Panc1 (cell line): ENCODE measurements at regions not wholly inside any gene's neighbourhood (a gene's known extent, or its start where the extent isn't known, plus 50 kb on each side); places are given as distances from the start of the nearest gene placed in this dataset.

Source experiments
- ATAC-seq: fragments of 200-7000 bp; cut with Tn5 transposase; 2 replicates; pipeline ENCODE4 v1.9.1; 2020; ENCODE audit warnings: mild to moderate bottlenecking, moderate library complexity
- BruUV-seq: library from RNA; stranded (reverse); fragments of 400-500 nt; replicated peaks from 2 replicates; lab custom pipeline; 2021; lab: Mats Ljungman, UMichigan
- CTCF ChIA-PET: fragments of 300-600 bp; sonication (Branson Sonifier 250); formaldehyde crosslinking; loops from one replicate; lab custom pipeline; 2022; ENCODE audit warnings: antibody characterized with exemption; lab: Charles Lee
- POLR2A ChIA-PET: fragments of 300-600 bp; sonication (Branson Sonifier 250); formaldehyde crosslinking; loops from one replicate; lab custom pipeline; 2022; ENCODE audit warnings: antibody characterized with exemption; lab: Charles Lee
- DNase-seq: peaks from one replicate; pipeline ENCODE4 v3.0.0-alpha.2; 2010; ENCODE audit warnings: low read depth, low spot score
- H3K27ac ChIP-seq: 2 replicates; pipeline ENCODE4 v1.5.1; 2011; ENCODE audit warnings: mild to moderate bottlenecking, low read length, inconsistent platforms
- H3K27me3 ChIP-seq: fragments of 200-500 bp; sonication (Bioruptor generic); 2 replicates; pipeline ENCODE4 v1.6.0; 2014; ENCODE audit warnings: low read length, inconsistent platforms; ENCODE audit not compliant: control insufficient read depth, insufficient read depth
- H3K36me3 ChIP-seq: fragments of 200-500 bp; sonication (Bioruptor generic); 2 replicates; pipeline ENCODE4 v1.5.1; 2014; ENCODE audit warnings: inconsistent platforms, mild to moderate bottlenecking, low read length, moderate library complexity; ENCODE audit not compliant: control insufficient read depth, insufficient read depth
- H3K4me1 ChIP-seq: 2 replicates; pipeline ENCODE4 v1.5.1; 2011; ENCODE audit warnings: inconsistent platforms, mild to moderate bottlenecking, low read length, moderate library complexity; ENCODE audit not compliant: control insufficient read depth, insufficient read depth
- H3K4me3 ChIP-seq, 2 experiments: 2 replicates each; pipeline ENCODE4 v1.5.1; 2011 to 2012; ENCODE audit warnings: low read depth in 2 of 2, low read length in 2 of 2, mild to moderate bottlenecking in 2 of 2, inconsistent platforms in 1 of 2, moderate library complexity in 1 of 2
- H3K9me3 ChIP-seq: fragments of 200-500 bp; sonication (Bioruptor generic); 2 replicates; pipeline ENCODE4 v1.5.1; 2014; ENCODE audit warnings: low read depth, mild to moderate bottlenecking, inconsistent platforms, low read length, moderate library complexity; ENCODE audit not compliant: control insufficient read depth, insufficient read depth
- POLR2AphosphoS5 ChIP-seq: IDR thresholded peaks from 2 replicates; pipeline ENCODE4 v1.6.1; 2012; ENCODE audit warnings: mild to moderate bottlenecking, low read depth, low read length, moderate library complexity
- REST ChIP-seq, 2 experiments: IDR thresholded peaks; 2 replicates each; pipeline ENCODE4 v1.6.1; 2011 to 2012; ENCODE audit warnings: low read depth in 2 of 2, control low read depth in 1 of 2, low read length in 1 of 2, mild to moderate bottlenecking in 1 of 2, moderate library complexity in 1 of 2; ENCODE audit not compliant: insufficient read depth in 1 of 2
- SIN3A ChIP-seq: IDR thresholded peaks from 2 replicates; pipeline ENCODE4 v1.6.1; 2012; ENCODE audit warnings: low read depth, mild to moderate bottlenecking, low read length, moderate library complexity, borderline replicate concordance; ENCODE audit not compliant: insufficient read depth
- TCF7L2 ChIP-seq: IDR thresholded peaks from 2 replicates; pipeline ENCODE4 v1.6.1; 2011; ENCODE audit warnings: mild to moderate bottlenecking, low read depth, low read length, inconsistent platforms
- in situ Hi-C: cut with HindIII; loops from 2 replicates; pipeline ENCODE4 v1.10.0; 2016; ENCODE audit warnings: low sequenced_read_pairs, low pct_unique_long_range_greater_than_20kb
- intact Hi-C: fragments of 100-400 bp; cut with micrococcal nuclease; formaldehyde crosslinking; loops from one replicate; pipeline ENCODE4 v1.10.0; 2022; ENCODE audit not compliant: unreplicated experiment
- TF ChIP-seq, protein P1 (sequence below): fragments of 450-650 bp; IDR thresholded peaks from 2 replicates; pipeline ENCODE4 v1.5.1; 2017; ENCODE audit warnings: mild to moderate bottlenecking

DNA sequence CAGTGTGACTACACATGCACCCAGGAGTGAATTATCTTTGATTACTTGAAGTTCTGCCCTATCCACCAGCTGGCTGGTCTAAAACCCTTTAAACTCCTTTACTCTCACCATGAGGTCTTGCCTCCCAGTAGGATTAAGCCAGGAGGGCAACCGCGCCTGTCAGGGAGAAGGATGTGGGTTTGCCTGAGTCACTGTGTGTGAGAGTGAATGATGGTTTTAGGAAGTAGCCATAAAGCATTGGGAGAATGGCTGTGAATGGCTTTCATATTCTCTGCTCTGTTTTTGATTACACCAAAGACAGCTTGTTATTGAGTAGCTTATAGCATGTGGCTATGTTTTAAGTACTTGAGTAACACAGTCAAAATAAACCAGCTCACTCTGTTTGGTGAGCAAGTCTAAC is 637.7 kb upstream of the TBL1XR1 start:
- no TSS peak for BruUV-seq
- Histone ChIP-seq H3K36me3 (no peaks in the 10 kb centered on the region), H3K4me1 (no peaks in the 10 kb centered on the region), H3K27me3 (no peaks in the 10 kb centered on the region), H3K4me3 (no peak overlapping the region), H3K9me3 (no peaks in the 10 kb centered on the region), H3K27ac (peak overlapping the region; percentile 54; the same call in 1 of the 2 replicates)
- POLR2A ChIA-PET: no interaction called here
- intact Hi-C loops: no loop called here
- peak; percentile 79 for ATAC-seq
- TF ChIP-seq REST (IDR thresholded peaks at IDR 0.05; ENCODE audit: insufficient read depth in 1 of 2, low read depth in 2 of 2, low read length in 1 of 2) (no peak), POLR2AphosphoS5 (no peak), TCF7L2 (peak; percentile 45)
- TF ChIP-seq, protein P1, sequence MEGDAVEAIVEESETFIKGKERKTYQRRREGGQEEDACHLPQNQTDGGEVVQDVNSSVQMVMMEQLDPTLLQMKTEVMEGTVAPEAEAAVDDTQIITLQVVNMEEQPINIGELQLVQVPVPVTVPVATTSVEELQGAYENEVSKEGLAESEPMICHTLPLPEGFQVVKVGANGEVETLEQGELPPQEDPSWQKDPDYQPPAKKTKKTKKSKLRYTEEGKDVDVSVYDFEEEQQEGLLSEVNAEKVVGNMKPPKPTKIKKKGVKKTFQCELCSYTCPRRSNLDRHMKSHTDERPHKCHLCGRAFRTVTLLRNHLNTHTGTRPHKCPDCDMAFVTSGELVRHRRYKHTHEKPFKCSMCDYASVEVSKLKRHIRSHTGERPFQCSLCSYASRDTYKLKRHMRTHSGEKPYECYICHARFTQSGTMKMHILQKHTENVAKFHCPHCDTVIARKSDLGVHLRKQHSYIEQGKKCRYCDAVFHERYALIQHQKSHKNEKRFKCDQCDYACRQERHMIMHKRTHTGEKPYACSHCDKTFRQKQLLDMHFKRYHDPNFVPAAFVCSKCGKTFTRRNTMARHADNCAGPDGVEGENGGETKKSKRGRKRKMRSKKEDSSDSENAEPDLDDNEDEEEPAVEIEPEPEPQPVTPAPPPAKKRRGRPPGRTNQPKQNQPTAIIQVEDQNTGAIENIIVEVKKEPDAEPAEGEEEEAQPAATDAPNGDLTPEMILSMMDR: no peak
- in situ Hi-C loops: no loop called here
- CTCF ChIA-PET: no interaction called here
- DNase-seq: no peak

DNA sequence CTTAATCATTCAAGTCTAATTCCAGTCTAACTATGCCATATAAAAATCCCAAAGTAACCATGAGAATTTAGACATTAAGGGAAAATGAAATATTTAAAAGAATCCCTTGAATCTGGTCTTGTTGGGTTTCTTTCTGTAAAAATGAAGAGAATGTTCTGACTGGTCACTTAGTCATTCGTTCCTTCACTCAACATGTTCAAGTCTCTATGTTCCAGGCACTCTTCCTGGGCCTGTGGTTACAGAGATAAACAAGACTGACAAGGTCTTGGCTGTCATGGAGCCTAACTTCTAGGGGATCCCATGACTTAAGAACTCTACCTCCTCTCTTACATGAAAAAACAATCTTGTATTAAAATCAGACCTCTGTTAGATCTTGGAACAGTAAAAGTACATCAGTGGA is 638.6 kb upstream of the TBL1XR1 start:
- H3K4me1 ChIP-seq: no peaks in the 10 kb centered on the region
- no TSS peak for BruUV-seq
- POLR2A ChIA-PET: no interaction called here
- DNase-seq (no peak), ATAC-seq (no peak)
- no peaks in the 10 kb centered on the region for H3K27me3 ChIP-seq
- TF ChIP-seq TCF7L2 (no peak), REST (IDR thresholded peaks at IDR 0.05; ENCODE audit: insufficient read depth in 1 of 2, low read depth in 2 of 2, low read length in 1 of 2) (no peak), POLR2AphosphoS5 (no peak), SIN3A (no peak)
- TF ChIP-seq, protein P1: no peak
- in situ Hi-C loops (no loop called here), intact Hi-C loops (no loop called here)
- no peak overlapping the region; the same call in 1 of the 2 replicates for H3K27ac ChIP-seq
- no peaks in the 10 kb centered on the region for H3K9me3 ChIP-seq
- CTCF ChIA-PET: no interaction called here
- H3K36me3 ChIP-seq: no peaks in the 10 kb centered on the region
- H3K4me3 ChIP-seq: no peak overlapping the region
